Endothelial cell of hepatic sinusoid (primary cell): ENCODE measurements at regions not wholly inside any gene's neighbourhood (a gene's known extent, or its start where the extent isn't known, plus 50 kb on each side); places are given as distances from the start of the nearest gene placed in this dataset.
"Not testable (repeated sequence)": the region's sequence is repeated elsewhere in the genome, so short reads cannot be mapped to it uniquely, and the experiment has no call there.

Experiments used
- in situ Hi-C: cut with HindIII; loops from 2 replicates; pipeline ENCODE4 v1.10.0; 2017; ENCODE audit warnings: low sequenced_read_pairs

DNA sequence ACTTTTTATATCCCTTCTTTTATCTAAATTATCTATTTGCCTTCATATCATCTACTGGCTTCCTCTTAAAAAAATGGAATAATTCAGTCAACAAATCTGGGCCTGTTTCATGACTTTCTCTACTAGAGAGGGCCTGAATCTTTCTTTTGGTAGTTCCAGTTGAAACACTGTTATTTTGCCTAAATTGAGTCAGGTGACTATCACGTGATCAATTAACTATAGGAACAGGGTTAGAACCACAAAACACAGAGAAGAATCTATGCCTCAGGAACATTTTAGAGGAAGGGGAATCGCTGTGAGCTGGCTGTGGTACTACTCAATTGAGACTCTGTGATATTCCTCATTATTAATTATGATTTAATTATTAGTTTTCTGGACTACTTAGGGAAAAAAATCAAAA, 736.7 kb upstream of the PITX2 start:
- in situ Hi-C loops, result no loop called here

GRCh38 chr4:111360906-111361305, 738.0 kb upstream of the PITX2 start:
- in situ Hi-C loops, result no loop called here

- in situ Hi-C loops, result no loop called here
Observed at GRCh38 chr4:111362941-111363361, 740.1 kb upstream of the PITX2 start.

DNA sequence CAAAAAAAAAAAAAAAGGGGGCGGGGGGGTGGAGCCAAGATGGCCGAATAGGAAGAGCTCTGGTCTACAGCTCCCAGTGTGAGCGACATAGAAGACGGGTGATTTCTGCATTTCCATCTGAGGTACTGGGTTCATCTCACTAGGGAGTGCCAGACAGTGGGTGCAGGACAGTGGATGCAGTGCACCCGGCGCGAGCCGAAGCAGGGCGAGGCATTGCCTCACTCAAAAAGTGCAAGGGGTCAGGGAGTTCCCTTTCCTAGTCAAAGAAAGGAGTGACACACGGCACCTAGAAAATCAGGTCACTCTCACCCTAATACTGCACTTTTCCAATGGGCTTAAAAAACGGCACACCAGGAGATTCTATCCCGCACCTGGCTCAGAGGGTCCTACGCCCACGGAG, 755.0 kb upstream of the PITX2 start:
- in situ Hi-C loops, result not testable (repeated sequence)

- in situ Hi-C loops, result no loop called here
Observed at GRCh38 chr4:111388561-111388960, 756.7 kb upstream of the FAM241A start.

DNA sequence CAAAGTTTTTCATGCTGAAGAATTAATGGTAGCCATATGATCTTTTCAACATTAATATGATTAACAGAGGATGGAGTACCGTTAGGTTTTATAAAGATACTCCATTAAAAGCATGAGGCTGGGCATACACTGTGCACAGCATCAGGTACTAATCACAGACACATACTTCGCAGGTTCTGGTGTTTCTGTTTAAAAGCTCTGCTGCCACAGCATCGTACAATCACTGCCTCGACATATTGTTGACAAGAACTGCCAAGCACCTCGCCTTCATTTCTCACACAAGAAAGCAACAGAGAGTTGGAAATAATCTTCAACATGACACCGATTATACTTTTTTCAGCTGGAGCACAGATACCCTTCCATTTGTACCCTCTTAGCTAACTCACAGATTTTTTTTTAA, 753.4 kb upstream of the FAM241A start:
- in situ Hi-C loops, result no loop called here

DNA sequence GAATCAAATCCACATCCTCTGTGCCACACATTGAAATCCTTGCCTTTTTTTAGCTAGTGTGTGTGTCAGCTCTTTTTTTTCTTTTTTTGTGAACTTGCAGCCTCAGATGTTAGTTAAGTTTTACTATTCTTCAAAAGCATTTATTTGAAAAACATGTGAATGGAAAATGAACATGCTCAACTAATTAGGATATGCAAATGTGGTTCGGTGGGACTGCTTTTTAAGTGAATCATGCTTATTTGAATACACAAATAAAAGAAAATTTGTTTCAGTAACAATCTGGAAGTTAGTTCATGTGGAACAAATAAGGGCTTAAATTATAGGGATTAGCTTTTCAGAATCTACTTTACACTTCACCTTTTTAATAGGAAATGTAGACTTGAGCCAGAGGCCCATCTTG, 751.5 kb upstream of the FAM241A start:
- in situ Hi-C loops, result no loop called here

GRCh38 chr4:111398906-111399330, 746.3 kb upstream of the FAM241A start:
- in situ Hi-C loops, result no loop called here

DNA sequence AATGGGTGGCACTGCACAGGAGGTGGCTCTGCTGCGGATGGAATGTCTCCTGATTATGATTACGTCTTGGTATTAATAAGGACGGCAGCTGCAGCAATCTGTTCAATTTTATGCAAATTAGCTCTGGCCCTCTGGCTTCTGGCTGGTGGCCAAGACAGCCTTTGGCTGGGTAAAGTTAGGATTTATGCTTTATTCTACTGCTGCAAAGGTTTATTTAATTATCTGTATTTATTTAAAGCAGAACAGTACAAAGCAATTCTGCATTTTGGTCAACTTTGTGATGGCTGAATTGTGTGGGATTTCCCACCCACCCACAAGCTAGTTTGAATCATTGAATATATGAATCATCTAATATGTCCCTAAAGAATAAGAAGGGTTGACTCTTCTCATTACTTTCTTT, 745.6 kb upstream of the FAM241A start:
- in situ Hi-C loops, result no loop called here

- in situ Hi-C loops, result no loop called here
Observed at GRCh38 chr4:111400741-111401140, 744.5 kb upstream of the FAM241A start.

GRCh38 chr4:111404673-111405072, 740.6 kb upstream of the FAM241A start:
- in situ Hi-C loops, result no loop called here

- in situ Hi-C loops, result no loop called here
Observed at GRCh38 chr4:111405989-111406388, 739.3 kb upstream of the FAM241A start.

DNA sequence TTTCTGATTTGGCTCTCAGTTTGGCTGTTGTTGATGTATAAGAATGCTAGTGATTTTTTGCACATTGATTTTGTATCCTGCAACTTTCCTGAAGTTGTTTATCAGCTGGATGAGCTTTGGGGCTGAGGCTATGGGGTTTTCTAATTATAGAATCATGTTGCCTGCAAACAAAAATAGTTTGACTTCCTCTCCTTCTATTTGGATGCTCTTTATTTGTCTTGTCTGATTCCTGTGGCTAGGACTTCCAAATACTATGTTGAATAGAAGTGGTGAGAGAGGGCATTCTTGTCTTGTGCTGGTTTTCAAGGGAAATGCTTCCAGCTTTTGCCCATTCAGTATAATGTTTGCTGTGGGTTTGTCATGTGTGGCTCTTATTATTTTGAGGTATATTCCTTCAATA, 734.7 kb upstream of the FAM241A start:
- in situ Hi-C loops, result no loop called here

DNA sequence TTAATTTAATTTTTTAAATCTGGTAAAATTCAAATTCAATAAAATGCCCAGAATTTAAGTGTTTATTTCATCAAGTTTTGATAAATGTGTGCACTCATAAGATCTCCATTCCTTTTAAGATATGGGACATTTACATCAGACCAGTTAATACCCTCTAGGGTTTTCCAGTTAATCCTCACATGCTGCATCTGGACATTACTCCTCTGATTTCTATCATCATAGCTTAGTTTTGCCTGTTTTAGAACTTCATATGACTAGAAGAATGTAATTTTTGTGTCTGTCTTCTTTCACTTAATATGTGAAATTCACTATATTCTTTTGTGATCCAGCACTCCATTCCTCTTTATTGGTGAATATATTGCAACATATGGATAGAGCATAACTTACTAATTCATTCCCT, 727.7 kb upstream of the FAM241A start:
- in situ Hi-C loops, result no loop called here

- in situ Hi-C loops, result no loop called here
Observed at GRCh38 chr4:111433441-111433840, 711.8 kb upstream of the FAM241A start.

- in situ Hi-C loops, result no loop called here
Observed at GRCh38 chr4:111434586-111434985, 710.7 kb upstream of the FAM241A start.

- in situ Hi-C loops, result no loop called here
Observed at GRCh38 chr4:111435986-111436744, 709.1 kb upstream of the FAM241A start.

GRCh38 chr4:111441687-111442086, 703.6 kb upstream of the FAM241A start:
- in situ Hi-C loops, result no loop called here

- in situ Hi-C loops, result not testable (repeated sequence)
Observed at GRCh38 chr4:111444836-111445235, 700.4 kb upstream of the FAM241A start.

DNA sequence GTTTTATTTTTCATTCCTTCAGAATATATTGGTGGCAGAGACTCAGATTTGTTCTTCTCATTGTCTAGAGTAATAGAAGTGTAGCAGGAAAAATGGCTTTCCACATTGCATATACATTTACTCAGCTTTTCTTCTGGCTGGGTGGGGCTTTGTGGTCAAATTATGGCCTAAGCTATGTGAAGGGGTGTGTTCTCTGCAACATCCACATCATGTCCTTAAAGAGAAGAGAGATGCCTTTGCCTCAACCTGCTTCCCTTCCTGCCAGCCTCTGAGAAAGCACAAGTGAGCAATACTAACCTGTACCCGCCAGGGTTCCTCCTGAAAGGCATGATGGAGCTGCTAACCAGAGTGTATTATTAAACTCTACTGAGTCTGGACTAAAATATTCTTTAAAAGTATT, 695.6 kb upstream of the FAM241A start:
- in situ Hi-C loops, result no loop called here

DNA sequence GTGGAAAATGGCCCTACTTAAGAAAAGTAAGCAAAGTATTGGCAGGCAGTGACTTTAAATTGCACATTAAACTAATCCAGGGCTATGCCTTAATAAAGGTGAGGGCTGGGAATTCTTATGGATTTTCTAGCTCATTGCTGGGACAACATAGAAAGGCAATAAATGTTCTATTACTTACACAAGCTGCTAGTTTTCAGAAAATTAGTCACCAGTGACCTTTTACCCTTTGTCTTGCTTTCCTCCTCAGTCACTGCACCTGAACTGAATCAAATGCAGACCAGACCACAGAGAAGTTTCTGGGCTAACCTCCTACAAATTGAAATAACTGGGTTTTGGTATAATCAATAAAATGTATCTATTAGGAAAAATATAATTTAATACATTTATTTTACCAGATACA, 694.4 kb upstream of the FAM241A start:
- in situ Hi-C loops, result no loop called here

GRCh38 chr4:111453216-111453615, 692.0 kb upstream of the FAM241A start:
- in situ Hi-C loops, result no loop called here

DNA sequence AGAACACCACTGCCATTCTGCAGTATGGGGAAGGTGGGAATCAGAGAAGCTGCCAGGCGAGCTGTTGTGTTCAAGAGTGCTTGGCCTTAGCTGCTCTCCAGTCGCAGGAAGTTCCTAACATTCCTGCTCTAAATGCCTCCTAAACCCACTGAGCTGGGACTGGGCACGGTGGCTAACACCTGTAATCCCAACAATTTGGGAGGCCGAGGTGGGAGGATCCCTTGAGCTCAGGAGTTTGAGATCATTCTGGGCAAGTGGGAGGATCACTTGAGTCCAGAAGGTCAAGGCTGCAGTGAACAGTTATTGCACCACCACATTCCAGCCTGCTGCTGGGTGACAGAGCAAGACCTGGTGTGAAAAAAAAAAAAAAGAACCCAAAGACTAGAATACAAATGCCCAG, 690.3 kb upstream of the FAM241A start:
- in situ Hi-C loops, result no loop called here
